Keratinocyte (primary cell): ENCODE measurements at regions not wholly inside any gene's neighbourhood (a gene's known extent, or its start where the extent isn't known, plus 50 kb on each side); places are given as distances from the start of the nearest gene placed in this dataset.

Experiments used
- EZH2 ChIP-seq: IDR thresholded peaks from one replicate; pipeline ENCODE4 v1.6.1; 2012; ENCODE audit warnings: inconsistent platforms, mild to moderate bottlenecking, low read length, moderate library complexity
- TF ChIP-seq, protein P1 (sequence below), 3 experiments: IDR thresholded peaks in 1 of 3; conservative IDR thresholded peaks in 1 of 3; optimal IDR thresholded peaks in 1 of 3; 2 replicates in 2 of 3; 3 replicates in 1 of 3; pipeline versions ENCODE3 to v1.5.1; 2011; ENCODE audit warnings: low read length in 3 of 3, mild to moderate bottlenecking in 3 of 3, moderate library complexity in 2 of 3, control low read depth in 1 of 3, inconsistent platforms in 1 of 3; ENCODE audit not compliant: insufficient read depth in 2 of 3; ENCODE audit errors: extremely low read depth in 1 of 3

GRCh38 chr17:74096456-74096855, 107.0 kb upstream of the RPL38 start:
- TF ChIP-seq, protein P1, sequence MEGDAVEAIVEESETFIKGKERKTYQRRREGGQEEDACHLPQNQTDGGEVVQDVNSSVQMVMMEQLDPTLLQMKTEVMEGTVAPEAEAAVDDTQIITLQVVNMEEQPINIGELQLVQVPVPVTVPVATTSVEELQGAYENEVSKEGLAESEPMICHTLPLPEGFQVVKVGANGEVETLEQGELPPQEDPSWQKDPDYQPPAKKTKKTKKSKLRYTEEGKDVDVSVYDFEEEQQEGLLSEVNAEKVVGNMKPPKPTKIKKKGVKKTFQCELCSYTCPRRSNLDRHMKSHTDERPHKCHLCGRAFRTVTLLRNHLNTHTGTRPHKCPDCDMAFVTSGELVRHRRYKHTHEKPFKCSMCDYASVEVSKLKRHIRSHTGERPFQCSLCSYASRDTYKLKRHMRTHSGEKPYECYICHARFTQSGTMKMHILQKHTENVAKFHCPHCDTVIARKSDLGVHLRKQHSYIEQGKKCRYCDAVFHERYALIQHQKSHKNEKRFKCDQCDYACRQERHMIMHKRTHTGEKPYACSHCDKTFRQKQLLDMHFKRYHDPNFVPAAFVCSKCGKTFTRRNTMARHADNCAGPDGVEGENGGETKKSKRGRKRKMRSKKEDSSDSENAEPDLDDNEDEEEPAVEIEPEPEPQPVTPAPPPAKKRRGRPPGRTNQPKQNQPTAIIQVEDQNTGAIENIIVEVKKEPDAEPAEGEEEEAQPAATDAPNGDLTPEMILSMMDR (optimal IDR thresholded peaks at IDR 0.05 in 1 of 3, IDR thresholded peaks at IDR 0.05 in 1 of 3, conservative IDR thresholded peaks at IDR 0.05 in 1 of 3; ENCODE audit: extremely low read depth in 1 of 3, insufficient read depth in 2 of 3, low read length in 3 of 3) = no peak
- TF ChIP-seq EZH2 = no peak
